ACC112 (cell line): ENCODE measurements at regions not wholly inside any gene's neighbourhood (a gene's known extent, or its start where the extent isn't known, plus 50 kb on each side); places are given as distances from the start of the nearest gene placed in this dataset.
"Not testable (repeated sequence)": the region's sequence is repeated elsewhere in the genome, so short reads cannot be mapped to it uniquely, and the experiment has no call there.

ENCODE experiments used
- H2AFZ ChIP-seq: fragments of 200-600 bp; sonication (generic); one replicate; pipeline ENCODE4 v1.6.0; 2017; ENCODE audit warnings: antibody characterized with exemption, low read length; ENCODE audit not compliant: unreplicated experiment
- H3K27ac ChIP-seq: fragments of 200-600 bp; sonication (generic); 2 replicates; pipeline ENCODE4 v1.5.1; 2014; ENCODE audit warnings: low read depth, mild to moderate bottlenecking, antibody characterized with exemption, low read length, moderate library complexity
- H3K27me3 ChIP-seq: fragments of 200-600 bp; sonication (generic); 2 replicates; pipeline ENCODE4 v1.6.1; 2014; ENCODE audit warnings: mild to moderate bottlenecking, antibody characterized with exemption, low read length, moderate library complexity, mixed read lengths; ENCODE audit not compliant: insufficient read depth
- H3K36me3 ChIP-seq: fragments of 200-600 bp; sonication (generic); 2 replicates; pipeline ENCODE4 v1.6.1; 2016; ENCODE audit warnings: mild to moderate bottlenecking, antibody characterized with exemption, low read length, moderate library complexity, mixed read lengths; ENCODE audit not compliant: insufficient read depth
- H3K4me1 ChIP-seq: fragments of 200-600 bp; sonication (generic); one replicate; pipeline ENCODE4 v1.6.1; 2016; ENCODE audit warnings: low read length, mixed read lengths; ENCODE audit not compliant: insufficient read depth, unreplicated experiment, control insufficient read depth
- H3K4me3 ChIP-seq: fragments of 200-600 bp; sonication (generic); 2 replicates; pipeline ENCODE4 v1.5.1; 2014; ENCODE audit warnings: mild to moderate bottlenecking, low read depth, low read length
- H3K79me2 ChIP-seq: fragments of 200-600 bp; sonication (generic); one replicate; pipeline ENCODE4 v1.6.0; 2016; ENCODE audit warnings: low read length; ENCODE audit not compliant: control insufficient read depth, unreplicated experiment, insufficient read depth

DNA sequence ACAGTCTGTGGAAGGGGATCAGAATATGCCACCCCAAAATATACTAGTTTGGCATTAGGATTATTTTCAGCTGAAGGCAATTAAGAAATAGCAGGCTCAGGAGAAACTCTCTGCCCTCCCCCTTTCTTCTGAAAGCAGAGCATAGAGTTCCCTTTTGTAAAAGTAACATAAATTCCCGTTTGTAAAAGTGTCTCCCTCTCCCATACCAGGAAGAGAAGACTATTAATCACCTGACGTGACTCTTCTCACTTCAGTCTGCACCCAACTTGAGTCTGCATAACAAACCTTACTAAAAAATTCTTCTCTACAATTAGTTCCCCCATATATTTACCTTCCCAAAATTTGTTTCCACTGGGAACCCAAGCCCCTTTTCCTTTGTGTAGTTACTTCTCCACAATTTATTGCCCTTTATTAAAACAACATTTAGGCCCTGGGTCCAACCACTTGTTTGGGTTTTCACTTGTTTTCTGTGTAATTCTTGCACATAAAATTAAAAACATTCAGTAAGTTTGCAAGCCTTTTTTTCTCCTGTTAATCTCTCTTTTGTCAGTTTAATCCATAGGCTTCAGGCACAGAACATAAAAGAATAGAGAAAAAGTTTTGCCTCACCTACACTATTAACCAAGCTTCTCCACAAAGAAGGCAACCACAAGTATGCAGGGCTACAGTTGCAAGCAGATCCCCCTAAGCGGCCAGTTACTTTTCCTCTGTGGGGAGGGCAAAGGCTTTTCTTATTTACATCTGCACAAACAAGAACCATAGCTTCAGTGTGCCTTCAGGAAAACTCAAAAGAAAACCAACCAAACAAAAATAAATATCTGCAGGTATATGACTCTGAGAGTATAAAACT lies 73.8 kb upstream of the EPCAM start:
- H3K36me3 ChIP-seq, result no peaks in the 10 kb centered on the region
- H3K27ac ChIP-seq, result no peak overlapping the region
- H2AFZ ChIP-seq, result no peak overlapping the region
- no peak overlapping the region for H3K4me3 ChIP-seq
- no peaks in the 10 kb centered on the region for H3K27me3 ChIP-seq
- no peaks in the 10 kb centered on the region for H3K79me2 ChIP-seq
- peaks cover 5% of the 10 kb centered on the region for H3K4me1 ChIP-seq

DNA sequence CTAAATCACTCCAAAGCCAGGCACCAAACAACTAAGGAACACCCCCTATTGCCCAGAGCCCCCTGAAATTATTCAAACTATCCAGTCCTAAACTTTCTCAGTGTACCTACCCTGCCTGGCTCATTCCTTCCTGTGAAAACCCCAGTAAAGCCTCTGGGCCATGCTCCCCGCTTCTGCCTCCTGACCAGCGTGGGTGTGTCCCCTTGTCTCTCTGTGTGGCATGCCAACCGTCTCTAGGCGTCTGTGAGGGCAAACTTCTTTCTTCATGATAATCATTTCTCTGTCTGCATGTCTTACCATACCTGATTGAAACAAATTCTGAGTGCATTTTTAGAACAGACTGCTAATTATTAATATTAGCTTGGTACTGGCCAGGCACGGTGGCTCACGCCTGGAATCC lies 75.1 kb upstream of the EPCAM start:
- H3K4me3 ChIP-seq, result no peak overlapping the region

DNA sequence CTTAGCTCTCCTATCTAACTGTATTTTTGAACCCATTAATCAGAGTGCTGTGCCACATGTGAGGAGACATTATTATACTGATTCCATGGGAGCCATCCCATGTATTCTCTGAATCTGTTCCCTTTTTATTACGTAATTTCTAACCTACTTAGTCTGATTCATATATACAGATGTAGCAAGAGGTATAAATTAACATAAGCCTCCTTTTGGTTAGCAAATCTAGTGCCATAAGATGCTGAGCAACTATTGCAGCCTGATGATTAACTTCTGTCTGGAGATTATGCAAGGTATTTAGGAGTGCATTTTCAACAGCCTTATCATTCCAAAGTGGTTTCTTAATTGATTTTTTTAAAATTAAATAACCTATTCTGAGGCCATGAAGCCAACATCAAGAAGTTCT lies 80.2 kb upstream of the EPCAM start:
- Histone ChIP-seq H3K36me3 (no peaks in the 10 kb centered on the region), H3K4me1 (peaks cover 27% of the 10 kb centered on the region), H3K4me3 (no peak overlapping the region), H3K27me3 (no peaks in the 10 kb centered on the region), H3K79me2 (no peaks in the 10 kb centered on the region), H3K27ac (peak overlapping the region; percentile 68), H2AFZ (no peak overlapping the region)

More for the DNA sequence above, 75.1 kb upstream of the EPCAM start:
- H2AFZ ChIP-seq, result no peak overlapping the region
- peaks cover 9% of the 10 kb centered on the region for H3K4me1 ChIP-seq
- H3K79me2 ChIP-seq, result no peaks in the 10 kb centered on the region
- H3K27ac ChIP-seq, result no peak overlapping the region
- H3K27me3 ChIP-seq, result no peaks in the 10 kb centered on the region
- H3K36me3 ChIP-seq, result no peaks in the 10 kb centered on the region

DNA sequence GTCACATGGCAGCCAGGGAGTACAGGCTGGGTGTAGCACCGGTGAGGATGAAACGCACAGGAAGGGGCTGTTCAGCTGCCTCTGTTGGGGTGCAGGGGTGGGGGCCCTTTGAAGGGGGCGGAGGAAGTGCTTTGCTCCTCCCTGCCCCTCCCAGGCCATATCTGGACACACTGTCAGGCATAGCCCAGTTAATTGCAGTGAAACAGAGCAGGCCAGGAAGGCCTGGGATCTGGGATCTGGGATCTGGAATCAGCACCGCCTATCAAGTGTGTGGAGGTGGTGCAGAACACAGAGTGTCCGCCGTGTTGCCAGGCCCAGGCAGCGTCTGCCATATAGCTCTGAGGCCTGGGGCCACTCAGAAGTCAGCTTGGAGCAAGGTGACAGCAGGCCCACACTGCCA lies 85.5 kb upstream of the EPCAM start:
- Histone ChIP-seq H3K79me2 (no peaks in the 10 kb centered on the region), H3K27ac (no peak overlapping the region), H2AFZ (no peak overlapping the region), H3K27me3 (no peaks in the 10 kb centered on the region), H3K36me3 (no peaks in the 10 kb centered on the region), H3K4me1 (peaks cover 14% of the 10 kb centered on the region), H3K4me3 (no peak overlapping the region)

DNA sequence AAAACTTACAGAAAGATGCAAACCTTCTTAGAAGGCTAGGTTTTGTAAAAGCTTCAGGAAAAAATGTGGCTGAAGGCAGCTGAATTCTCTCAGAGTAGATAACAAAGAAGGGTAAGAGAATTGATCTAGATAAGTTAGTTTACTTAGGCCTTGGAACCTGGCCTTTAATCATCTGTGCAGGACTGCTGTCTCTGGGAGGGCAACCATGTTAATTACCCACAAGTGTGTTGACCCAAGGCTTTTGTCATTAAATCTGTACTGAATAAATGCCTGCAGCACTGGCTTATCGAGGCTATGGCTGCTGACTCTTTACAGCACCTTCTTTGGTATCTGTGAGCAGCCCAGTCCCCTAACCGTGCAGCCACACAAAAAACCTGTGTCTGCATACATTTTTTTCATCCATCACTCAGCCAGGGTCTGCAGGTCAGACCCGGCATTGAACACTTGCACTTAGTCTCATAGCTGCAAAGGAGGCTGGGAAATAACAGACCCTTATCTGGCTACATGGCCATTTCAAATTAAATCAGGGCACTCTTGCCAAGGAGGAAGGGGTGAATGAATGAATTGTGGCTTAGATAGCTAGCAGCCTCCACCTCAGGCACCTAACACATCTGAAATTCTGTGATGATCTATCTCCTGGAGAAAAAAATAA lies 86.4 kb upstream of the EPCAM start:
- Histone ChIP-seq H2AFZ (peak overlapping the region; percentile 14), H3K27me3 (no peaks in the 10 kb centered on the region), H3K27ac (no peak overlapping the region), H3K36me3 (no peaks in the 10 kb centered on the region), H3K4me1 (peaks cover 8% of the 10 kb centered on the region), H3K79me2 (no peaks in the 10 kb centered on the region), H3K4me3 (no peak overlapping the region)

DNA sequence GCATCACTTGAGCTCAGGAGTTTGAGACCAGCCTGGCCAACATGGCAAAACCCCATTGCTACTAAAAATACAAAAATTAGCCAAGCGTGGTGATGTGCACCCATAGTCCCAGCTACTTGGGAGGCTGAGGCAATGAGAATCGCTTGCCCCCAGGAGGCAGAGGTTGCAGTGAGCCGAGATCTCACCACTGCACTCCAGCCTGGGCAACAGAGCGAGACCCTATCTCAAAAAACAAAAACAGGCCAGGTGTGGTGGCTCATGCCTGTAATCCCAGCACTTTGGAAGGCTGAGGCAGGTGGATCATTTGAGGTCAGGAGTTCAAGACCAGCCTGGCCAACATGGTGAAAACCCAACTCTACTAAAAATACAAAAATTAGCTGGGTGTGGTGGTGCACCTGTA lies 89.6 kb upstream of the EPCAM start:
- not testable (repeated sequence) for H3K36me3 ChIP-seq, H3K4me3 ChIP-seq, H3K27me3 ChIP-seq, H2AFZ ChIP-seq, H3K79me2 ChIP-seq, H3K27ac ChIP-seq, H3K4me1 ChIP-seq

DNA sequence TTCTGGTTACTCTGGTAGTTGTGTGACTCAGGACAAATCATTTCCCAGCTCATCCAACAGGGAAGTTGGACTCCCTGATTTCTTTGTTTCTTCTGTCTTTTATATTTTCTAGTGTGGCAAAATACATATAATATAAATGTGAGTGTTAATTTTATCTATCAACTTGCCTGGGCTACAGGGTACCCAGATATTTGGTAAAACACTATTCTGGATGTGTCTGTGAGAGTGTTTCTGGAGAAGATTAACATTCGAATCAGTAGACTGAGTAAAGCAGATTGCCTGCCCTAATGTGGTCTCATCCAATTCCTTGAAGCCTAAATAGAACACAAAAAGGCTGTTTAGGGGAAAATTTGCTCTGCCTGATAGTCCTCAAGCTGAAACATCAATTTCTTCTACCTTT lies 91.1 kb upstream of the EPCAM start:
- H3K27ac ChIP-seq, result no peak overlapping the region
- no peak overlapping the region for H2AFZ ChIP-seq
- no peaks in the 10 kb centered on the region for H3K27me3 ChIP-seq
- no peak overlapping the region for H3K4me3 ChIP-seq
- peaks cover 9% of the 10 kb centered on the region for H3K4me1 ChIP-seq
- no peaks in the 10 kb centered on the region for H3K36me3 ChIP-seq
- no peaks in the 10 kb centered on the region for H3K79me2 ChIP-seq

DNA sequence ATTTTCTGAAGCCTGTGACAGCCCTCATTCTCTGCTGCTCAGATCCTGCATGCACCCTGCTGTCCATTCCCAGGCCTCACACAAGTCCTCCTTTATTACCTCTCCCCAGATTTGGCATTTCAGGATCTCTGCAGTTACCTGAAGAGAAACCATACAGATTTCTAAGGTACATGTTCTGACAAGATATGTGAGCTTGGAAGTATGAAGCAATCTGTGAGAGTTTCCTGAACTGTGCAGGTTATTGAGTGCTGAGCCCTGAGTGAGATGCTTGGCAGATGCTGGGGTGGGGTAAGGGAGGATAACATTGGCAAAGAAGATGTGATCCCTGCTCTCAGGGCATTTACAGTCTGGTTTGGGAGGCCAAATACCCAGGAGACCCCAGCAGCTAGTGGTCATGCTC lies 91.9 kb upstream of the EPCAM start:
- Histone ChIP-seq H3K79me2 (no peaks in the 10 kb centered on the region), H3K27me3 (no peaks in the 10 kb centered on the region), H3K4me3 (no peak overlapping the region), H2AFZ (no peak overlapping the region), H3K4me1 (peaks cover 9% of the 10 kb centered on the region), H3K27ac (no peak overlapping the region), H3K36me3 (no peaks in the 10 kb centered on the region)

DNA sequence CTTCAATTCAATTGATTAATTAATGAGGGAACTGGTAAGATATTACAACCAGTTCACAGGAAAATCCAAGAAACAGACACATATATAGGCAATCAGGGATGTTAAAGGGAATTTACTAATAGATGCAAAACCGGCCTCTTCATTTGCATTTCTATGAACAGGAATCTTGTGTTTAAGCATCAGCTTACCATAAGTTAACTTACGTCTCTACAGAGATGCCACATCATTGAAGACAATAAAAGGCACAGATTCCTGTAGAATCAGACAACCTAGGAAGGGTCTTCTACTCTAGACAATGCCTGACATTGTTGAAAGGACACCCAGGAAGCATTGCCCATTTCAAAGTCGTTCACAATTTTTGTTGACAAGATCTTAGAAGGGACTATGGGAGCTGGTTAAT lies 93.0 kb upstream of the EPCAM start:
- no peak overlapping the region for H2AFZ ChIP-seq
- H3K4me1 ChIP-seq, result peaks cover 20% of the 10 kb centered on the region
- no peaks in the 10 kb centered on the region for H3K36me3 ChIP-seq
- H3K27ac ChIP-seq, result no peak overlapping the region
- H3K27me3 ChIP-seq, result no peaks in the 10 kb centered on the region
- H3K4me3 ChIP-seq, result no peak overlapping the region
- H3K79me2 ChIP-seq, result no peaks in the 10 kb centered on the region

DNA sequence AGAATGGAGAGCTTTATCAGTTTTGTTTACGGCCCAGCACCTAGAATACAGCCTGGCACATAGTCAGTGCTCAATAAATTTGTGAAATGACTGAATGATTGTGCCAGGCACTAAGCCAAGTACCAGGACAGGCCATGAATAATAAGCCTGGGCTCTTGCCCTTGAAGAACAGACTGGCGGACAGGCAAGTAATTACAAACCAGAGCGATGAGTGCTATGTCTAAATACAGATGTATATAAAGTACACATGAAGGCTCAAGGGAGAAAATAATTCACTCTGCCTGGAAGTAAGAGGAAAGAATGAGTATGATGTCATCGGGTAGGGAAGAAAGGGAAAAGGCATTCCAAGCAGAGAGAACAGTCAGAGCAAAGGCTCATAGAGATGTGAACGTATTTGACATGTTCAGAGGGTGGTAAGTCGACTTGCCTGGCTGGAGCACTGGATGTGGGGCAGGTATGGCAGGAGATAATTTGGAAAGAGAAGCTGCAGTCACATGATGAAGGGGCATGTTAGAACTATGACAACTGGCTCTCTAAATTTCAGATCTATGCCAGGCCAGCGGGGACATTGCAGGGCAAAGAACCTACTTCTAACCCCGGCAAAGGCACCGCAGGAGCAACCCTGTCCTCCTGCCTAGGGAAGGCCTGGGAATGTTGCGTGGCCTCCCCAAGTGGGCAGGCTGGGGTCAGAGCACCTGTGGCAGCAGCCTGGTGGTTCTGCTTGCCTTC lies 94.9 kb upstream of the EPCAM start:
- Histone ChIP-seq H3K27me3 (no peaks in the 10 kb centered on the region), H3K27ac (no peak overlapping the region), H3K4me3 (no peak overlapping the region), H3K36me3 (no peaks in the 10 kb centered on the region), H2AFZ (no peak overlapping the region), H3K79me2 (no peaks in the 10 kb centered on the region), H3K4me1 (peaks cover 32% of the 10 kb centered on the region)
